ENCODE measurements at regions not wholly inside any gene's neighbourhood (a gene's known extent, or its start where the extent isn't known, plus 50 kb on each side); places are given as distances from the start of the nearest gene placed in this dataset.

DNA sequence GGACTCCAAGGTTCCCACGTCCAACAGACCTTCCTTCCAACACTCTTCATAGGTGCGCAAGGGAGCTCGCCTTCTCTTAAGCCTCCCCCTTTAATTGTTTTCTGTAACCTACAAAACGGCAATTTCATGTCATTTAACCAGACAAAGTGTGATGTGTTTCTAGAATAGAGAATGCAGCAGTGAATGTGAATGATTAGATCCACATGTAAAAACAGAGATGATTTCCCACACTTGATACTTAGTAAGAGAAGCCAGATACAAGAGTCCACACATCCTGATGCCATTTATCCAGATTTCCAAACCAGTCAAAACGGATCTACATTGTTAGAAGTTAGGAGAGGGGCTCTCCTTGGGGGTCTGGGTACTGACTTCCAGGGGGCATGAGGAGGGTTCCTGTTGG, 89.3 kb downstream of the IRF8 start:
- TF ChIP-seq CTCF (IDR thresholded peaks at IDR 0.05; ENCODE audit: extremely low read depth, low read depth, low read length): no peak
- H3K79me2 ChIP-seq (ENCODE audit: insufficient read depth, low read length): no peaks in the 10 kb centered on the region
- DNase-seq (ENCODE audit: insufficient read length, low spot score, missing footprints): peak; percentile 58
- H3K36me3 ChIP-seq (ENCODE audit: insufficient read depth, low read length): no peaks in the 10 kb centered on the region
- no peak overlapping the region for H3K4me2 ChIP-seq (ENCODE audit: insufficient read depth, low read length)
- peaks cover 32% of the 10 kb centered on the region for H3K27me3 ChIP-seq (ENCODE audit: insufficient read depth, low read length)
- no peak overlapping the region for H3K4me3 ChIP-seq (ENCODE audit: insufficient read depth, low read length)
- H3K4me1 ChIP-seq (ENCODE audit: insufficient read depth, low read length): no peaks in the 10 kb centered on the region
- H2AFZ ChIP-seq (ENCODE audit: low read length): no peak overlapping the region
- no peak overlapping the region for H3K27ac ChIP-seq (ENCODE audit: low read depth, low read length)
- H4K20me1 ChIP-seq (ENCODE audit: insufficient read depth, low read length): no peaks in the 10 kb centered on the region
- H3K9me3 ChIP-seq (ENCODE audit: low read depth, low read length): no peaks in the 10 kb centered on the region

DNA sequence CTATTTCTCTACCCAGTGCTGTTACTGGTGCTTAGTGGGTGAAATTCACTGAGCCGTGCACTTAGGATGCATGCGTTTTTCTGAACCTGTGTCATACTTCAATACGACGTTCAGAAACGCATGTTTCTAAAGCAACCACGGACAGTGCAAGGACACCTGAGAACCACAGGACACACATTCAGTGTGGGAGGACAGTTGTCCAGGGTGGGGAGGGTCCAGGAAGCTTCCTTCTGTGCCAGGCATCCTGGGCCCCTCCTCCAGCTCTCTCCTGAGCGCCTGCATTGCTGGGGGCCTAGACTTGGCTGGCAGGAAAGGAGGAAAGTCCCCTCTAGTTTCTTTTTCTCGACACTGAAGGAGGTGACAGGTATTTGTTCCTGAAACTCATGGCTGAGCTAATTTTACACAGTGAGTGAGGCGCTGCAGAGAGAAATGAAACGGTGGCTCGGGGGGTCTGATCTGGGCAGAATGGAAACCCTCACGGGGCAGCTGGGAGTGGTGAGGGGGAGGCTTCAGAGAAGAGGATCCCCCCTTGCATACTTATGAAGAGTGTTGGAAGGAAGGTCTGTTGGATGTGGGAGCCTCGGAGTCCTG, 89.9 kb downstream of the IRF8 start:
- TF ChIP-seq CTCF (IDR thresholded peaks at IDR 0.05; ENCODE audit: extremely low read depth, low read depth, low read length): no peak
- H3K27me3 ChIP-seq (ENCODE audit: insufficient read depth, low read length): peaks cover 32% of the 10 kb centered on the region

GRCh38 chr16:85989376-85989775, 90.4 kb downstream of the IRF8 start:
- Histone ChIP-seq H2AFZ (ENCODE audit: low read length) (no peak overlapping the region), H3K4me1 (ENCODE audit: insufficient read depth, low read length) (no peaks in the 10 kb centered on the region), H3K27ac (ENCODE audit: low read depth, low read length) (no peak overlapping the region), H3K4me2 (ENCODE audit: insufficient read depth, low read length) (no peak overlapping the region), H3K36me3 (ENCODE audit: insufficient read depth, low read length) (no peaks in the 10 kb centered on the region), H3K27me3 (ENCODE audit: insufficient read depth, low read length) (peaks cover 28% of the 10 kb centered on the region), H4K20me1 (ENCODE audit: insufficient read depth, low read length) (no peaks in the 10 kb centered on the region), H3K9me3 (ENCODE audit: low read depth, low read length) (no peaks in the 10 kb centered on the region), H3K4me3 (ENCODE audit: insufficient read depth, low read length) (no peak overlapping the region), H3K79me2 (ENCODE audit: insufficient read depth, low read length) (no peaks in the 10 kb centered on the region)
- no peak for TF ChIP-seq CTCF (IDR thresholded peaks at IDR 0.05; ENCODE audit: extremely low read depth, low read depth, low read length)
- no peak for DNase-seq (ENCODE audit: insufficient read length, low spot score, missing footprints)

More for the DNA sequence above, 89.9 kb downstream of the IRF8 start:
- Histone ChIP-seq H3K4me2 (ENCODE audit: insufficient read depth, low read length) (no peak overlapping the region), H3K27ac (ENCODE audit: low read depth, low read length) (no peak overlapping the region), H3K4me3 (ENCODE audit: insufficient read depth, low read length) (no peak overlapping the region), H3K9me3 (ENCODE audit: low read depth, low read length) (no peaks in the 10 kb centered on the region), H3K79me2 (ENCODE audit: insufficient read depth, low read length) (no peaks in the 10 kb centered on the region), H3K4me1 (ENCODE audit: insufficient read depth, low read length) (no peaks in the 10 kb centered on the region), H4K20me1 (ENCODE audit: insufficient read depth, low read length) (no peaks in the 10 kb centered on the region), H2AFZ (ENCODE audit: low read length) (no peak overlapping the region), H3K36me3 (ENCODE audit: insufficient read depth, low read length) (no peaks in the 10 kb centered on the region)
- DNase-seq (ENCODE audit: insufficient read length, low spot score, missing footprints): no peak

DNA sequence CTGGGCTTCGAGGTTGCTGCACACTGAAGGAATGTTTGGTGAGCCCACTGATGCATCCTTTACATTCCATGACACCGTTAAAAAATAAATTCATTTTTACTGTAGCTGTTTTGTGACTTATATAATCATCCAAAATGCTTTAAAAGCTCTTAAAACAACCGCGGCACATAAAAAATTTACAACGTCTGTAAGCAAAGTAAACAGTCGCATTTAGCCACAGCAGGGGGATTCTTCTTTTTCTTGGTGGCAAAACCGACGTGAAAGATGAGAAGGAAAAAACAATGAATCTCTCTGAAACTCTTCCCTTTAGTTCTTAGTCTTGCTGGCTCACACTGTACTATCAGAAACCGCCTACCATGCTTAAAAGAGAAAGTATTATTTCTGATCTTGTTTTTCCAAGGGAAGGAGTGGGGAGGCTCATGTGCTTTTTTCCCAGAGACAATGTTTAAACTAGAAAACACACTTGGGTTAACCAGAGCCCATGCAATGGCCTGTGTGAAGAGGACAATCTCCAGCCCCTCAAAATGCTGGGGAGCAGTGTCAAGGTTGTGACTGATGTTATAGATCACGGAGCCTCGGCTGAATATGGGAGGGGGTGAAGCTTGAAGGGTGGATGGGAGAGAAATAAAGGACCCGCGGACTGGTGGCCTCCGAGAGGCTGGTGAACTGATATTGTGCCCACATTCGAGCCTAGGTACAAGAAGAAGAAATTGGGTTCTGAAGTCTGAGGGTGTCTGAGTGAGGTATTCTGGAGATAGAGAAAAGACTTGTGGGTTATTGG, 91.1 kb downstream of the IRF8 start:
- H3K4me3 ChIP-seq (ENCODE audit: insufficient read depth, low read length): no peak overlapping the region
- H3K4me2 ChIP-seq (ENCODE audit: insufficient read depth, low read length): no peak overlapping the region
- H3K9me3 ChIP-seq (ENCODE audit: low read depth, low read length): no peaks in the 10 kb centered on the region
- no peak overlapping the region for H2AFZ ChIP-seq (ENCODE audit: low read length)
- peaks cover 24% of the 10 kb centered on the region for H3K27me3 ChIP-seq (ENCODE audit: insufficient read depth, low read length)
- no peaks in the 10 kb centered on the region for H4K20me1 ChIP-seq (ENCODE audit: insufficient read depth, low read length)
- no peak overlapping the region for H3K27ac ChIP-seq (ENCODE audit: low read depth, low read length)
- H3K79me2 ChIP-seq (ENCODE audit: insufficient read depth, low read length): no peaks in the 10 kb centered on the region
- peak; percentile 79 for DNase-seq (ENCODE audit: insufficient read length, low spot score, missing footprints)
- H3K4me1 ChIP-seq (ENCODE audit: insufficient read depth, low read length): no peaks in the 10 kb centered on the region
- TF ChIP-seq CTCF (IDR thresholded peaks at IDR 0.05; ENCODE audit: extremely low read depth, low read depth, low read length): no peak
- no peaks in the 10 kb centered on the region for H3K36me3 ChIP-seq (ENCODE audit: insufficient read depth, low read length)
